ENCODE measurements at regions not wholly inside any gene's neighbourhood (a gene's known extent, or its start where the extent isn't known, plus 50 kb on each side); places are given as distances from the start of the nearest gene placed in this dataset.
"Not testable (repeated sequence)": the region's sequence is repeated elsewhere in the genome, so short reads cannot be mapped to it uniquely, and the experiment has no call there.

GRCh38 chr16:52386694-52387093 lies 160.2 kb downstream of the TOX3 start:
- no peak for DNase-seq

- DNase-seq = no peak
These were observed 162.6 kb downstream of the TOX3 start for GRCh38 chr16:52384378-52384777.

GRCh38 chr16:52383640-52384292 lies 163.2 kb downstream of the TOX3 start:
- DNase-seq = no peak

- DNase-seq = no peak
These were observed 163.8 kb downstream of the TOX3 start for GRCh38 chr16:52383119-52383518.

- no peak for DNase-seq
These were observed 167.4 kb downstream of the TOX3 start for GRCh38 chr16:52379551-52379950.

GRCh38 chr16:52376676-52377280 lies 170.2 kb downstream of the TOX3 start:
- DNase-seq = no peak

GRCh38 chr16:52372313-52372712 lies 174.6 kb downstream of the TOX3 start:
- DNase-seq = no peak

- DNase-seq = no peak
These were observed 178.1 kb downstream of the TOX3 start for GRCh38 chr16:52368859-52369258.

GRCh38 chr16:52367821-52368220 lies 179.1 kb downstream of the TOX3 start:
- DNase-seq = no peak

- no peak for DNase-seq
These were observed 180.0 kb downstream of the TOX3 start for GRCh38 chr16:52366983-52367382.

GRCh38 chr16:52364500-52364899 lies 182.4 kb downstream of the TOX3 start:
- DNase-seq = no peak

GRCh38 chr16:52363082-52363481 lies 183.9 kb downstream of the TOX3 start:
- DNase-seq = no peak

- DNase-seq = no peak
These were observed 189.2 kb downstream of the TOX3 start for GRCh38 chr16:52357711-52358110.

- DNase-seq = no peak
These were observed 193.7 kb downstream of the TOX3 start for GRCh38 chr16:52353249-52353648.

GRCh38 chr16:52351451-52351850 lies 195.5 kb downstream of the TOX3 start:
- DNase-seq = no peak

GRCh38 chr16:52350031-52350642 lies 196.8 kb downstream of the TOX3 start:
- DNase-seq = no peak

- no peak for DNase-seq
These were observed 200.2 kb downstream of the TOX3 start for GRCh38 chr16:52346709-52347108.

- DNase-seq = not testable (repeated sequence)
These were observed 213.3 kb downstream of the TOX3 start for GRCh38 chr16:52333673-52334072.

GRCh38 chr16:52320930-52321439 lies 226.0 kb downstream of the TOX3 start:
- DNase-seq = no peak

- no peak for DNase-seq
These were observed 228.5 kb downstream of the TOX3 start for GRCh38 chr16:52318302-52319009.

- no peak for DNase-seq
These were observed 230.7 kb downstream of the TOX3 start for GRCh38 chr16:52316241-52316640.

GRCh38 chr16:52312716-52313115 lies 234.2 kb downstream of the TOX3 start:
- no peak for DNase-seq

Measured in GF-D8 (cell line).